Liver (tissue), 8 donors: ENCODE measurements at regions not wholly inside any gene's neighbourhood (a gene's known extent, or its start where the extent isn't known, plus 50 kb on each side); places are given as distances from the start of the nearest gene placed in this dataset.

ENCODE experiments used
- DNase-seq: peaks from one replicate; pipeline ENCODE4 v3.0.0-alpha.2; 2017; ENCODE audit warnings: low spot score
- H3K27ac ChIP-seq, 2 donors: one replicate each; pipeline ENCODE4 v1.7.0; 2013; ENCODE audit warnings: inconsistent platforms in 2 of 2, low read length in 2 of 2, control low read depth in 1 of 2, low read depth in 1 of 2, mild to moderate bottlenecking in 1 of 2
- H3K27me3 ChIP-seq, 4 donors: one replicate each; pipeline versions ENCODE4 v1.6.1 to v1.7.0; 2013; ENCODE audit warnings: low read length in 3 of 4, inconsistent platforms in 1 of 4, mild to moderate bottlenecking in 1 of 4, moderate library complexity in 1 of 4; ENCODE audit not compliant: control insufficient read depth in 4 of 4, insufficient read depth in 4 of 4
- H3K36me3 ChIP-seq, 4 donors: one replicate each; pipeline versions ENCODE4 v1.6.1 to v1.7.0; 2013; ENCODE audit warnings: low read length in 3 of 4, mild to moderate bottlenecking in 3 of 4, low read depth in 1 of 4, moderate library complexity in 1 of 4; ENCODE audit not compliant: control insufficient read depth in 4 of 4, insufficient read depth in 3 of 4
- H3K4me1 ChIP-seq, 4 donors: one replicate each; pipeline versions ENCODE4 v1.6.1 to v1.7.0; 2013; ENCODE audit warnings: low read length in 3 of 4, mild to moderate bottlenecking in 3 of 4, moderate library complexity in 1 of 4; ENCODE audit not compliant: control insufficient read depth in 4 of 4, insufficient read depth in 4 of 4
- H3K4me3 ChIP-seq, 3 donors: one replicate each; pipeline versions ENCODE4 v1.6.1 to v1.7.0; 2013; ENCODE audit warnings: low read length in 3 of 3, control low read depth in 1 of 3, low read depth in 1 of 3, mild to moderate bottlenecking in 1 of 3
- H3K9ac ChIP-seq, 2 donors: one replicate each; pipeline ENCODE4 v1.7.0; 2013; ENCODE audit warnings: low read length in 2 of 2, mild to moderate bottlenecking in 2 of 2, moderate library complexity in 2 of 2, control low read depth in 1 of 2, low read depth in 1 of 2
- H3K9me3 ChIP-seq, 4 donors: one replicate each; pipeline versions ENCODE4 v1.6.1 to v1.7.0; 2013; ENCODE audit warnings: low read length in 3 of 4; ENCODE audit not compliant: control insufficient read depth in 4 of 4
- CTCF ChIP-seq: fragments of 150-350 bp; IDR thresholded peaks from 2 replicates; pipeline ENCODE4 v1.5.1; 2017; ENCODE audit warnings: improper control_type of control experiment, low read depth, low read length; ENCODE audit not compliant: missing input control
- FOXA1 ChIP-seq: IDR thresholded peaks from 2 replicates; pipeline ENCODE4 v1.6.1; 2016; ENCODE audit warnings: antibody characterized with exemption
- FOXA2 ChIP-seq: IDR thresholded peaks from 2 replicates; pipeline ENCODE4 v1.6.1; 2016; ENCODE audit warnings: antibody characterized with exemption
- GABPA ChIP-seq, 2 donors: IDR thresholded peaks in 1 of 2; conservative IDR thresholded peaks in 1 of 2; 2 replicates each; pipeline ENCODE4 v1.6.1; 2016; ENCODE audit warnings: antibody characterized with exemption in 2 of 2, mild to moderate bottlenecking in 1 of 2, moderate library complexity in 1 of 2
- HNF4A ChIP-seq, 2 donors: conservative IDR thresholded peaks; 2 replicates each; pipeline ENCODE4 v1.6.1; 2016; ENCODE audit warnings: antibody characterized with exemption in 2 of 2, mild to moderate bottlenecking in 2 of 2
- HNF4G ChIP-seq: IDR thresholded peaks from 2 replicates; pipeline ENCODE4 v1.6.1; 2016; ENCODE audit warnings: antibody characterized with exemption
- JUND ChIP-seq, 2 donors: IDR thresholded peaks; 2 replicates each; pipeline ENCODE4 v1.6.1; 2016; ENCODE audit warnings: antibody characterized with exemption in 2 of 2
- RAD21 ChIP-seq, 2 donors: IDR thresholded peaks; 2 replicates each; pipeline ENCODE4 v1.6.1; 2016; ENCODE audit warnings: antibody characterized with exemption in 2 of 2, mild to moderate bottlenecking in 2 of 2
- RXRA ChIP-seq, 2 donors: IDR thresholded peaks; 2 replicates each; pipeline ENCODE4 v1.6.1; 2017 to 2018; ENCODE audit warnings: antibody characterized with exemption in 2 of 2, mild to moderate bottlenecking in 1 of 2
- SP1 ChIP-seq: IDR thresholded peaks from 2 replicates; pipeline ENCODE4 v1.6.1; 2018; ENCODE audit warnings: antibody characterized with exemption, mild to moderate bottlenecking
- TAF1 ChIP-seq: conservative IDR thresholded peaks from 2 replicates; pipeline ENCODE4 v1.6.1; 2016; ENCODE audit warnings: antibody characterized with exemption, mild to moderate bottlenecking
- ZBTB33 ChIP-seq: IDR thresholded peaks from 2 replicates; pipeline ENCODE4 v1.6.1; 2016; ENCODE audit warnings: antibody characterized with exemption
- WGBS: extraction: QIAGEN DNeasy Blood & Tissue Kit; methylation state at CpG from one replicate; pipeline ENCODE4 v1.1.7; 2013; 5-methylcytosine and 5-hydroxymethylcytosine counted together
- TF ChIP-seq, protein P1 (sequence below): IDR thresholded peaks from 2 replicates; pipeline ENCODE4 v1.6.1; 2016; ENCODE audit warnings: antibody characterized with exemption, mild to moderate bottlenecking
- donor health status: healthy.
- donor health status: healthy.
- donor health status: healthy.
- donor health status: healthy.
- donor health status: healthy.

DNA sequence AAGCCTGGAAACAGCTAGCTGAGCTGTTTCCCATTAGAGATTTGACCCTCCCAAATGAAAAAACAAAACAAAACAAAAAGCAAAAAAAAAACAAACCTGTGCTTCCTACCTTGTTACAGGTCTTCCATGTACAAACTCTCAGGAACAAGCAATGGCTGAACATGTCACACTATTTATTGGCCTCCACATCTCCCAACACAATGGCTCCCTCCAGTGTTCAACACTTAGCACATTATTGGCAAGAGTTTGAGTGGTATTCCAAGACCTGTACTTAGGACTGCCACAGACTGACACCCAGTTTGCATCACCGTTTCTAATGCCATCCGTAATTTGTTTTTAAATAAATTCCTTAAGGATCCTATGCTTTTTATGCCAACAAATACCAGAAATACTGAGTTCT lies 195.0 kb upstream of the OLFM3 start:
- TF ChIP-seq ZBTB33 (no peak), CTCF (peak; percentile 25), SP1 (no peak), RAD21 (IDR thresholded peaks at IDR 0.05) (peak; percentile 69 to 72)
- Histone ChIP-seq H3K4me3 (no peak overlapping the region), H3K4me1 (no peaks in the 10 kb centered on the region), H3K27ac (no peak overlapping the region), H3K9ac (no peak overlapping the region), H3K27me3 (no peaks in the 10 kb centered on the region), H3K9me3 (no peaks in the 10 kb centered on the region), H3K36me3 (no peaks in the 10 kb centered on the region)
- WGBS, result 40% methylated on average over 2 of the region's 2 CpGs
- DNase-seq, result no peak

DNA sequence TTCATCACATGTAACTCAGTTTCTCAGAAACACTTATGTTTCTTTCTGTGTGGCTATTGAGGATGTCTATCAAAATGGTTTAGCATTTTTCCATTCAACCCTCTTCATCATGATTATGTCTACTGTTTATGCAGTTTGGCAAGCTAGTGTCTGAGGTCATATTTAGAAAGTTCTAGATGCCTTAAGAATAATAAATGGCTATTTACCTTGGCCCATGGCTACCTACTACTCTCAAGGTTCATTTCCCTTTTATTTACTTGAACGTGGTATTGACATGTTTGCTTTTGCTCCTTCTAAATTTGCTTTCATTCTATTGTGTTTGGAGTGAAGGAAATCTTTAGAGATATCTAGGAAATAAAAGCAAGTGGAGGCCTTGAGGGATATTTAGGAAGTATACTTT lies 193.7 kb upstream of the OLFM3 start:
- DNase-seq, result no peak
- no peaks in the 10 kb centered on the region for H3K9me3 ChIP-seq
- H3K4me1 ChIP-seq, result no peaks in the 10 kb centered on the region
- TF ChIP-seq RXRA (IDR thresholded peaks at IDR 0.05) (no peak), GABPA (IDR thresholded peaks at IDR 0.05 in 1 of 2, conservative IDR thresholded peaks at IDR 0.05 in 1 of 2) (no peak), RAD21 (IDR thresholded peaks at IDR 0.05) (no peak), SP1 (no peak), JUND (IDR thresholded peaks at IDR 0.05) (no peak), CTCF (no peak), FOXA2 (no peak), TAF1 (no peak), ZBTB33 (no peak), HNF4G (no peak), FOXA1 (no peak), HNF4A (conservative IDR thresholded peaks at IDR 0.05) (no peak)
- TF ChIP-seq, protein P1, sequence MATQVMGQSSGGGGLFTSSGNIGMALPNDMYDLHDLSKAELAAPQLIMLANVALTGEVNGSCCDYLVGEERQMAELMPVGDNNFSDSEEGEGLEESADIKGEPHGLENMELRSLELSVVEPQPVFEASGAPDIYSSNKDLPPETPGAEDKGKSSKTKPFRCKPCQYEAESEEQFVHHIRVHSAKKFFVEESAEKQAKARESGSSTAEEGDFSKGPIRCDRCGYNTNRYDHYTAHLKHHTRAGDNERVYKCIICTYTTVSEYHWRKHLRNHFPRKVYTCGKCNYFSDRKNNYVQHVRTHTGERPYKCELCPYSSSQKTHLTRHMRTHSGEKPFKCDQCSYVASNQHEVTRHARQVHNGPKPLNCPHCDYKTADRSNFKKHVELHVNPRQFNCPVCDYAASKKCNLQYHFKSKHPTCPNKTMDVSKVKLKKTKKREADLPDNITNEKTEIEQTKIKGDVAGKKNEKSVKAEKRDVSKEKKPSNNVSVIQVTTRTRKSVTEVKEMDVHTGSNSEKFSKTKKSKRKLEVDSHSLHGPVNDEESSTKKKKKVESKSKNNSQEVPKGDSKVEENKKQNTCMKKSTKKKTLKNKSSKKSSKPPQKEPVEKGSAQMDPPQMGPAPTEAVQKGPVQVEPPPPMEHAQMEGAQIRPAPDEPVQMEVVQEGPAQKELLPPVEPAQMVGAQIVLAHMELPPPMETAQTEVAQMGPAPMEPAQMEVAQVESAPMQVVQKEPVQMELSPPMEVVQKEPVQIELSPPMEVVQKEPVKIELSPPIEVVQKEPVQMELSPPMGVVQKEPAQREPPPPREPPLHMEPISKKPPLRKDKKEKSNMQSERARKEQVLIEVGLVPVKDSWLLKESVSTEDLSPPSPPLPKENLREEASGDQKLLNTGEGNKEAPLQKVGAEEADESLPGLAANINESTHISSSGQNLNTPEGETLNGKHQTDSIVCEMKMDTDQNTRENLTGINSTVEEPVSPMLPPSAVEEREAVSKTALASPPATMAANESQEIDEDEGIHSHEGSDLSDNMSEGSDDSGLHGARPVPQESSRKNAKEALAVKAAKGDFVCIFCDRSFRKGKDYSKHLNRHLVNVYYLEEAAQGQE, result no peak
- H3K4me3 ChIP-seq, result no peak overlapping the region
- 20% methylated on average over 1 of the region's 1 CpG for WGBS
- no peak overlapping the region for H3K27ac ChIP-seq
- no peak overlapping the region for H3K9ac ChIP-seq
- no peaks in the 10 kb centered on the region for H3K27me3 ChIP-seq
- H3K36me3 ChIP-seq, result no peaks in the 10 kb centered on the region
